GM12878 (cell line): ENCODE measurements at regions not wholly inside any gene's neighbourhood (a gene's known extent, or its start where the extent isn't known, plus 50 kb on each side); places are given as distances from the start of the nearest gene placed in this dataset.

Experiments
- ATAC-seq: fragments of 200-7000 bp; cut with Tn5 transposase; 3 replicates; pipeline ENCODE4 v1.9.1; 2020; ENCODE audit warnings: mild to moderate bottlenecking, moderate library complexity
- BruUV-seq: library from RNA; stranded (reverse); fragments of 400-500 nt; replicated peaks from 2 replicates; lab custom pipeline; 2021; lab: Mats Ljungman, UMichigan
- CTCF ChIA-PET: fragments of 300-600 bp; sonication (Branson Sonifier 250); formaldehyde crosslinking; extraction: SDS; loops from one replicate; lab custom pipeline; 2021; ENCODE audit warnings: inconsistent platforms; lab: Yijun Ruan, JAX
- POLR2A ChIA-PET: fragments of 350-600 bp; formaldehyde crosslinking; extraction: SDS; loops from one replicate; lab custom pipeline; 2021; ENCODE audit warnings: inconsistent platforms; lab: Charles Lee
- RAD21 ChIA-PET: fragments of 300-600 bp; sonication (Branson Sonifier 250); formaldehyde crosslinking; loops from one replicate; lab custom pipeline; 2023; ENCODE audit warnings: antibody characterized with exemption; ENCODE audit not compliant: unreplicated experiment; lab: Charles Lee
- SMC1A ChIA-PET: fragments of 300-600 bp; sonication (Branson Sonifier 250); formaldehyde crosslinking; loops from one replicate; lab custom pipeline; 2023; ENCODE audit not compliant: unreplicated experiment, uncharacterized antibody; lab: Charles Lee
- DNase-seq: peaks from one replicate; pipeline ENCODE4 v3.0.0-alpha.2; 2011; ENCODE audit warnings: low read depth, low spot score
- FAIRE-seq: peaks from 3 replicates; lab custom pipeline; 2011; peaks lifted over from hg19 to GRCh38; lab: Jason Lieb, UNC
- H2AFZ ChIP-seq: 2 replicates; pipeline ENCODE4 v1.6.0; 2011; ENCODE audit warnings: low read depth, low read length, control low read depth; ENCODE audit not compliant: control insufficient read depth
- H3K27ac ChIP-seq: 2 replicates; pipeline ENCODE4 v1.5.1; 2011; ENCODE audit warnings: control low read depth; ENCODE audit not compliant: control insufficient read depth, insufficient read depth
- H3K27me3 ChIP-seq, 2 experiments: replicated peaks in 1 of 2; 2 replicates each; pipeline versions ENCODE4 v1.6.0 to v1.6.1; 2011; ENCODE audit warnings: low read length in 1 of 2; ENCODE audit not compliant: control insufficient read depth in 2 of 2, insufficient read depth in 2 of 2
- H3K36me3 ChIP-seq, 2 experiments: 2 replicates each; pipeline ENCODE4 v1.5.1; 2011; ENCODE audit warnings: low read length in 1 of 2; ENCODE audit not compliant: control insufficient read depth in 2 of 2, insufficient read depth in 2 of 2
- H3K4me1 ChIP-seq: 2 replicates; pipeline ENCODE4 v1.6.1; 2011; ENCODE audit warnings: mild to moderate bottlenecking, low read length, moderate library complexity, mixed read lengths; ENCODE audit not compliant: control insufficient read depth, insufficient read depth
- H3K4me2 ChIP-seq: 2 replicates; pipeline ENCODE4 v1.6.0; 2011; ENCODE audit warnings: control low read depth; ENCODE audit not compliant: control insufficient read depth, insufficient read depth
- H3K4me3 ChIP-seq: fragments of 200-600 bp; sonication (generic); 2 replicates; pipeline ENCODE4 v1.5.1; 2016
- H3K79me2 ChIP-seq: 2 replicates; pipeline ENCODE4 v1.6.0; 2011; ENCODE audit warnings: low read length; ENCODE audit not compliant: control insufficient read depth, insufficient read depth
- H3K9ac ChIP-seq: 2 replicates; pipeline ENCODE4 v1.8.0; 2011; ENCODE audit warnings: low read length, control low read depth, mixed read lengths; ENCODE audit not compliant: control insufficient read depth, insufficient read depth
- H3K9me3 ChIP-seq: replicated peaks from 3 replicates; pipeline ENCODE4 v1.5.1; 2011; ENCODE audit warnings: mild to moderate bottlenecking, low read length; ENCODE audit not compliant: control insufficient read depth, insufficient read depth
- H4K20me1 ChIP-seq: 2 replicates; pipeline ENCODE4 v1.6.0; 2011; ENCODE audit not compliant: control insufficient read depth, insufficient read depth
- ASH2L ChIP-seq: fragments of 300-600, 200-600 bp; sonication (generic); IDR thresholded peaks from 2 replicates; pipeline ENCODE4 v1.6.1; 2017; ENCODE audit warnings: low read depth, mild to moderate bottlenecking, borderline replicate concordance
- ATF2 ChIP-seq: IDR thresholded peaks from 2 replicates; pipeline ENCODE4 v1.6.1; 2012; ENCODE audit warnings: low read length, inconsistent platforms
- BCLAF1 ChIP-seq: fragments of 450-650 bp; IDR thresholded peaks from 2 replicates; pipeline ENCODE4 v1.6.1; 2017; ENCODE audit warnings: antibody characterized with exemption, mild to moderate bottlenecking, moderate library complexity
- ELK1 ChIP-seq: IDR thresholded peaks from 2 replicates; pipeline ENCODE4 v1.6.1; 2012; ENCODE audit warnings: low read depth, low read length, improper control_type of control experiment
- EP300 ChIP-seq, 2 experiments: fragments of 150-350 bp in 1 of 2; IDR thresholded peaks; 2 replicates each; pipeline ENCODE4 v1.6.1; 2011 to 2012; ENCODE audit warnings: low read depth in 2 of 2, low read length in 2 of 2, borderline replicate concordance in 1 of 2, improper control_type of control experiment in 1 of 2, inconsistent platforms in 1 of 2; ENCODE audit not compliant: control insufficient read depth in 1 of 2
- IKZF2 ChIP-seq, 2 experiments: fragments of 450-650 bp; IDR thresholded peaks; 2 replicates each; pipeline ENCODE4 v1.6.1; 2017; ENCODE audit warnings: mild to moderate bottlenecking in 2 of 2, moderate library complexity in 2 of 2
- KAT2A ChIP-seq: conservative IDR thresholded peaks from 2 replicates; pipeline ENCODE4 v1.6.1; 2011; ENCODE audit warnings: low read depth, low read length; ENCODE audit not compliant: control insufficient read depth
- KDM1A ChIP-seq: fragments of 200-600 bp; sonication (generic); IDR thresholded peaks from 2 replicates; pipeline ENCODE4 v1.6.1; 2016; ENCODE audit warnings: borderline replicate concordance
- MEF2A ChIP-seq: IDR thresholded peaks from 2 replicates; pipeline ENCODE4 v1.6.1; 2011; ENCODE audit warnings: low read depth, mild to moderate bottlenecking, low read length, moderate library complexity; ENCODE audit not compliant: insufficient read depth
- MLLT1 ChIP-seq: fragments of 450-650 bp; IDR thresholded peaks from 2 replicates; pipeline ENCODE4 v1.6.1; 2016; ENCODE audit warnings: mild to moderate bottlenecking
- NBN ChIP-seq: fragments of 450-650 bp; IDR thresholded peaks from 2 replicates; pipeline ENCODE4 v1.6.1; 2016
- NFYB ChIP-seq: IDR thresholded peaks from 2 replicates; pipeline ENCODE4 v1.6.1; 2011; ENCODE audit warnings: low read depth, mild to moderate bottlenecking, low read length, improper control_type of control experiment, moderate library complexity; ENCODE audit not compliant: insufficient read depth
- NR2C2 ChIP-seq: IDR thresholded peaks from 2 replicates; pipeline ENCODE4 v1.6.1; 2011; ENCODE audit warnings: borderline replicate concordance, low read depth; ENCODE audit not compliant: control insufficient read depth, insufficient read length
- POLR2AphosphoS5 ChIP-seq: IDR thresholded peaks from 2 replicates; pipeline ENCODE4 v1.6.1; 2011; ENCODE audit warnings: mild to moderate bottlenecking, low read length, inconsistent platforms
- SIX5 ChIP-seq: IDR thresholded peaks from 2 replicates; pipeline ENCODE4 v1.6.1; 2011; ENCODE audit warnings: mild to moderate bottlenecking, low read depth, low read length, moderate library complexity; ENCODE audit not compliant: severe bottlenecking
- SMARCA5 ChIP-seq: fragments of 450-650 bp; IDR thresholded peaks from 2 replicates; pipeline ENCODE4 v1.6.1; 2017; ENCODE audit warnings: mild to moderate bottlenecking
- TCF7 ChIP-seq: IDR thresholded peaks from 2 replicates; pipeline ENCODE4 v1.6.1; 2014; ENCODE audit warnings: antibody characterized with exemption, borderline replicate concordance
- YY1 ChIP-seq: IDR thresholded peaks from 2 replicates; pipeline ENCODE4 v1.6.1; 2011; ENCODE audit warnings: low read depth, mild to moderate bottlenecking, low read length
- WGBS: methylation state at CpG from one replicate; pipeline ENCODE4 v1.1.6; 2016; ENCODE audit warnings: low lambda C conversion rate; ENCODE audit not compliant: insufficient replicate concordance, insufficient coverage; ENCODE audit errors: missing lambda C conversion rate; 5-methylcytosine and 5-hydroxymethylcytosine counted together
- in situ Hi-C: fragments of 300-500 bp; cut with MboI; formaldehyde crosslinking; loops from 9 replicates; pipeline ENCODE4 v1.14.3; 2018; ENCODE audit warnings: mixed read lengths
- intact Hi-C: fragments of 100-400 bp; cut with micrococcal nuclease; formaldehyde crosslinking; loops from one replicate; pipeline ENCODE4 v1.14.2; 2022; ENCODE audit not compliant: unreplicated experiment

GRCh38 chr2:16251511-16252225, 311.3 kb downstream of the MYCN start:
- in situ Hi-C loops = no loop called here
- ChIA-PET CTCF (interaction anchor here (0.6 to 1.3 kb wide), 3 partner anchors 218 to 505 kb away, joined by 3 to 4 read pairs (median 3); no protein-coding TSS in a partner anchor), SMC1A (no interaction called here), RAD21 (no interaction called here), POLR2A (no interaction called here)
- FAIRE-seq (no peak), DNase-seq (no peak), ATAC-seq (no peak)
- intact Hi-C loops = no loop called here
- Histone ChIP-seq H2AFZ (no peak overlapping the region), H3K4me1 (no peaks in the 10 kb centered on the region), H3K27me3 (no peaks in the 10 kb centered on the region; a peak in 3 of 4 replicates), H3K9ac (no peak overlapping the region), H3K36me3 (no peaks in the 10 kb centered on the region), H4K20me1 (no peaks in the 10 kb centered on the region), H3K4me2 (no peak overlapping the region), H3K27ac (no peak overlapping the region), H3K9me3 (no peaks in the 10 kb centered on the region), H3K4me3 (no peak overlapping the region), H3K79me2 (no peaks in the 10 kb centered on the region)
- under 1% methylated on average over 8 of the region's 8 CpGs for WGBS
- BruUV-seq = no TSS peak
- no peak for TF ChIP-seq IKZF2 (IDR thresholded peaks at IDR 0.05)
- TF ChIP-seq MLLT1 = no peak
- no peak for TF ChIP-seq EP300 (IDR thresholded peaks at IDR 0.05; ENCODE audit: borderline replicate concordance in 1 of 2, control insufficient read depth in 1 of 2, low read depth in 2 of 2, low read length in 2 of 2)
- no peak for TF ChIP-seq NR2C2
- TF ChIP-seq POLR2AphosphoS5 = no peak
- no peak for TF ChIP-seq BCLAF1
- no peak for TF ChIP-seq SMARCA5
- TF ChIP-seq NFYB = no peak
- TF ChIP-seq NBN = no peak
- no peak for TF ChIP-seq MEF2A
- no peak for TF ChIP-seq ATF2
- TF ChIP-seq ELK1 = no peak
- no peak for TF ChIP-seq KDM1A
- TF ChIP-seq SIX5 = no peak
- TF ChIP-seq ASH2L = no peak
- no peak for TF ChIP-seq KAT2A
- TF ChIP-seq YY1 = no peak
- no peak for TF ChIP-seq TCF7
